LNCaP clone FGC (cell line): ENCODE measurements at regions not wholly inside any gene's neighbourhood (a gene's known extent, or its start where the extent isn't known, plus 50 kb on each side); places are given as distances from the start of the nearest gene placed in this dataset.
A peak's percentile ranks its signal among the peaks of the same experiment; 100 is the strongest.
"Not testable (repeated sequence)": the region's sequence is repeated elsewhere in the genome, so short reads cannot be mapped to it uniquely, and the experiment has no call there.

ENCODE experiments used
- DNase-seq: peaks from one replicate; pipeline ENCODE4 v3.0.0-alpha.2; 2011; ENCODE audit warnings: low read depth
- H3K4me3 ChIP-seq: 2 replicates; pipeline ENCODE4 v1.5.1; 2011; ENCODE audit warnings: mild to moderate bottlenecking, low read depth, low read length, control low read depth
- CTCF ChIP-seq: IDR thresholded peaks from 2 replicates; pipeline ENCODE4 v1.5.1; 2012; ENCODE audit warnings: mild to moderate bottlenecking; ENCODE audit not compliant: control insufficient read depth, insufficient read depth; ENCODE audit errors: extremely low read depth

- H3K4me3 ChIP-seq = no peak overlapping the region
- DNase-seq = no peak
- no peak for TF ChIP-seq CTCF
Measured at GRCh38 chr10:100664316-100665149, 80.8 kb upstream of the PAX2 start.

- H3K4me3 ChIP-seq, DNase-seq: not testable (repeated sequence)
Measured at GRCh38 chr10:100666634-100667033, 78.7 kb upstream of the PAX2 start.

- DNase-seq = no peak
- no peak for TF ChIP-seq CTCF
- H3K4me3 ChIP-seq = no peak overlapping the region
Measured at GRCh38 chr10:100669616-100670015, 75.8 kb upstream of the PAX2 start.

GRCh38 chr10:100670368-100670767, 75.0 kb upstream of the PAX2 start:
- H3K4me3 ChIP-seq = no peak overlapping the region

GRCh38 chr10:100670828-100671479, 74.4 kb upstream of the PAX2 start:
- DNase-seq = no peak
- TF ChIP-seq CTCF = peak; percentile 65
- no peak overlapping the region for H3K4me3 ChIP-seq

More at GRCh38 chr10:100670368-100670767, 75.0 kb upstream of the PAX2 start:
- no peak for TF ChIP-seq CTCF
- no peak for DNase-seq

- H3K4me3 ChIP-seq = no peak overlapping the region
- no peak for TF ChIP-seq CTCF
- DNase-seq = no peak
Measured at GRCh38 chr10:100672199-100672598, 73.2 kb upstream of the PAX2 start.

- no peak for TF ChIP-seq CTCF
- no peak for DNase-seq
- H3K4me3 ChIP-seq = no peak overlapping the region
Measured at GRCh38 chr10:100677290-100677945, 68.0 kb upstream of the PAX2 start.
